ENCODE measurements at regions not wholly inside any gene's neighbourhood (a gene's known extent, or its start where the extent isn't known, plus 50 kb on each side); places are given as distances from the start of the nearest gene placed in this dataset.

GRCh38 chr15:96538491-96538890, 208.0 kb downstream of the NR2F2 start:
- no peak for DNase-seq

GRCh38 chr15:96540283-96540682, 209.8 kb downstream of the NR2F2 start:
- DNase-seq = no peak

- DNase-seq = no peak
These were observed 211.8 kb downstream of the NR2F2 start for GRCh38 chr15:96542130-96542770.

GRCh38 chr15:96544162-96544756, 213.8 kb downstream of the NR2F2 start:
- DNase-seq = no peak

- DNase-seq = no peak
These were observed 218.6 kb downstream of the NR2F2 start for GRCh38 chr15:96549136-96549535.

GRCh38 chr15:96551196-96551595, 220.7 kb downstream of the NR2F2 start:
- DNase-seq = no peak

GRCh38 chr15:96551722-96552121, 221.2 kb downstream of the NR2F2 start:
- no peak for DNase-seq

GRCh38 chr15:96553006-96553405, 222.5 kb downstream of the NR2F2 start:
- DNase-seq = no peak

GRCh38 chr15:96553451-96553850, 223.0 kb downstream of the NR2F2 start:
- no peak for DNase-seq

GRCh38 chr15:96553931-96554330, 223.4 kb downstream of the NR2F2 start:
- DNase-seq = no peak

- no peak for DNase-seq
These were observed 224.0 kb downstream of the NR2F2 start for GRCh38 chr15:96554541-96554940.

- DNase-seq = no peak
These were observed 228.6 kb downstream of the NR2F2 start for GRCh38 chr15:96559087-96559486.

- no peak for DNase-seq
These were observed 229.1 kb downstream of the NR2F2 start for GRCh38 chr15:96559631-96560030.

GRCh38 chr15:96560246-96560895, 229.9 kb downstream of the NR2F2 start:
- no peak for DNase-seq

GRCh38 chr15:96561593-96561992, 231.1 kb downstream of the NR2F2 start:
- no peak for DNase-seq

- no peak for DNase-seq
These were observed 234.0 kb downstream of the NR2F2 start for GRCh38 chr15:96564546-96564945.

GRCh38 chr15:96565266-96565665, 234.8 kb downstream of the NR2F2 start:
- DNase-seq = no peak

GRCh38 chr15:96574782-96575181, 244.3 kb downstream of the NR2F2 start:
- no peak for DNase-seq

GRCh38 chr15:96576596-96576995, 246.1 kb downstream of the NR2F2 start:
- DNase-seq = no peak

GRCh38 chr15:96578393-96578792, 247.9 kb downstream of the NR2F2 start:
- DNase-seq = no peak

- DNase-seq = no peak
These were observed 250.9 kb downstream of the NR2F2 start for GRCh38 chr15:96581371-96581770.

- DNase-seq = no peak
These were observed 252.0 kb downstream of the NR2F2 start for GRCh38 chr15:96582473-96582872.

- no peak for DNase-seq
These were observed 253.2 kb downstream of the NR2F2 start for GRCh38 chr15:96583671-96584070.

Measured in DMS 273 treated with DMSO at 0.1 percent for 48 hours (cell line).